GM23338 (cell line): ENCODE measurements at regions not wholly inside any gene's neighbourhood (a gene's known extent, or its start where the extent isn't known, plus 50 kb on each side); places are given as distances from the start of the nearest gene placed in this dataset.

Experiments used
- ATAC-seq: fragments of 200-7000 bp; cut with Tn5 transposase; 3 replicates; pipeline ENCODE4 v1.9.1; 2020
- DNase-seq: peaks from one replicate; pipeline ENCODE4 v3.0.0-alpha.2; 2015; ENCODE audit warnings: low spot score
- H2AFZ ChIP-seq: fragments of 200-600 bp; sonication (generic); 2 replicates; pipeline ENCODE4 v1.8.0; 2016; ENCODE audit warnings: antibody characterized with exemption, mild to moderate bottlenecking, moderate library complexity
- H3F3A ChIP-seq: fragments of 200-600 bp; sonication (generic); replicated peaks from 2 replicates; pipeline ENCODE4 v1.8.0; 2017; ENCODE audit warnings: antibody characterized with exemption, mixed run types, low read depth
- H3K27ac ChIP-seq: fragments of 200-600 bp; sonication (generic); 2 replicates; pipeline ENCODE4 v1.6.1; 2016; ENCODE audit warnings: low read depth
- H3K27me3 ChIP-seq: fragments of 200-600 bp; sonication (generic); 2 replicates; pipeline ENCODE4 v1.8.0; 2016; ENCODE audit warnings: mild to moderate bottlenecking, mixed run types, moderate library complexity; ENCODE audit not compliant: insufficient read depth
- H3K36me3 ChIP-seq: fragments of 200-600 bp; sonication (generic); 2 replicates; pipeline ENCODE4 v1.8.0; 2016; ENCODE audit warnings: mild to moderate bottlenecking; ENCODE audit not compliant: insufficient read depth
- H3K4me1 ChIP-seq: fragments of 200-600 bp; sonication (generic); 2 replicates; pipeline ENCODE4 v1.8.0; 2016; ENCODE audit warnings: mild to moderate bottlenecking, moderate library complexity; ENCODE audit not compliant: insufficient read depth
- H3K4me2 ChIP-seq: fragments of 200-600 bp; sonication (generic); 2 replicates; pipeline ENCODE4 v1.7.1; 2017; ENCODE audit warnings: mixed run types
- H3K4me3 ChIP-seq: fragments of 200-600 bp; sonication (generic); 2 replicates; pipeline ENCODE4 v1.6.1; 2016; ENCODE audit warnings: mixed run types
- H3K79me2 ChIP-seq: fragments of 200-600 bp; sonication (generic); replicated peaks from 2 replicates; pipeline ENCODE4 v1.8.0; 2017; ENCODE audit warnings: mild to moderate bottlenecking; ENCODE audit not compliant: insufficient read depth
- H3K9me2 ChIP-seq: fragments of 200-600 bp; sonication (generic); 2 replicates; pipeline ENCODE4 v1.8.0; 2017; ENCODE audit not compliant: insufficient read depth
- H4K20me1 ChIP-seq: fragments of 200-600 bp; sonication (generic); replicated peaks from 2 replicates; pipeline ENCODE4 v1.8.0; 2017; ENCODE audit warnings: mild to moderate bottlenecking; ENCODE audit not compliant: insufficient read depth
- H3K27ac Mint-ChIP-seq: 2 replicates; pipeline ENCODE4 v1.8.0; 2020; ENCODE audit warnings: inconsistent platforms, mild to moderate bottlenecking, moderate library complexity, mixed read lengths
- H3K27me3 Mint-ChIP-seq: 3 replicates; pipeline ENCODE4 v1.8.0; 2022; ENCODE audit warnings: low read depth, mild to moderate bottlenecking, moderate library complexity, mixed read lengths, inconsistent platforms; ENCODE audit not compliant: insufficient read depth, poor library complexity
- H3K36me3 Mint-ChIP-seq: 3 replicates; pipeline ENCODE4 v1.8.0; 2021; ENCODE audit warnings: low read depth, mild to moderate bottlenecking, inconsistent platforms, moderate library complexity, mixed read lengths
- H3K4me1 Mint-ChIP-seq: 3 replicates; pipeline ENCODE4 v1.8.0; 2020; ENCODE audit warnings: mild to moderate bottlenecking, inconsistent platforms, mixed read lengths
- H3K4me3 Mint-ChIP-seq: 3 replicates; pipeline ENCODE4 v1.8.0; 2021; ENCODE audit warnings: moderate library complexity, mild to moderate bottlenecking, inconsistent platforms, mixed read lengths
- H3K9me3 Mint-ChIP-seq: 3 replicates; pipeline ENCODE4 v1.8.0; 2020; ENCODE audit warnings: moderate library complexity, mild to moderate bottlenecking, inconsistent platforms, mixed read lengths
- CREB1 ChIP-seq: fragments of 250-450 bp; sonication (Bioruptor Pico); IDR thresholded peaks from 2 replicates; pipeline ENCODE4 v1.5.0; 2020; ENCODE audit warnings: low read depth, mild to moderate bottlenecking, moderate library complexity
- EZH2 ChIP-seq: fragments of 200-600 bp; sonication (generic); IDR thresholded peaks from one replicate; pipeline ENCODE4 v1.8.0; 2017; ENCODE audit warnings: antibody characterized with exemption, mild to moderate bottlenecking, low read depth; ENCODE audit not compliant: unreplicated experiment
- EZH2phosphoT487 ChIP-seq: fragments of 200-600 bp; sonication (generic); IDR thresholded peaks from one replicate; pipeline ENCODE4 v1.8.1; 2018; ENCODE audit warnings: antibody characterized with exemption; ENCODE audit not compliant: unreplicated experiment
- JUNB ChIP-seq: IDR thresholded peaks from one replicate; pipeline ENCODE4 v1.6.1; 2016; ENCODE audit warnings: antibody characterized with exemption; ENCODE audit not compliant: unreplicated experiment
- NANOG ChIP-seq: IDR thresholded peaks from 2 replicates; pipeline ENCODE4 v1.6.1; 2016; ENCODE audit warnings: antibody characterized with exemption, borderline replicate concordance
- POLR2AphosphoS5 ChIP-seq: IDR thresholded peaks from 2 replicates; pipeline ENCODE4 v1.6.1; 2016; ENCODE audit warnings: antibody characterized with exemption, low read depth
- STAT1 ChIP-seq: IDR thresholded peaks from one replicate; pipeline ENCODE4 v1.6.1; 2016; ENCODE audit warnings: antibody characterized with exemption; ENCODE audit not compliant: unreplicated experiment
- ZNF114 ChIP-seq: fragments of 250-450 bp; sonication (Bioruptor Pico); IDR thresholded peaks from 2 replicates; pipeline ENCODE4 v1.5.0; 2020; ENCODE audit warnings: mild to moderate bottlenecking, moderate library complexity
- ZNF331 ChIP-seq: fragments of 250-450 bp; sonication (Bioruptor Pico); IDR thresholded peaks from 2 replicates; pipeline ENCODE4 v1.5.0; 2020; ENCODE audit warnings: low read depth, mild to moderate bottlenecking, moderate library complexity
- TF ChIP-seq, protein P1 (sequence below), 2 experiments: fragments of 200-600 bp in 1 of 2; sonication (generic) in 1 of 2; conservative IDR thresholded peaks; 2 replicates each; pipeline versions ENCODE4 v1.5.1 to v1.6.1; 2016 to 2017; ENCODE audit warnings: antibody characterized with exemption in 2 of 2, low read depth in 2 of 2, mild to moderate bottlenecking in 2 of 2, moderate library complexity in 1 of 2
- TF ChIP-seq, protein P2 (sequence below): IDR thresholded peaks from one replicate; pipeline ENCODE4 v1.6.1; 2018; ENCODE audit warnings: antibody characterized with exemption; ENCODE audit not compliant: unreplicated experiment
- TF ChIP-seq, protein P3 (sequence below): fragments of 250-450 bp; sonication (Bioruptor Pico); IDR thresholded peaks from 2 replicates; pipeline ENCODE4 v1.5.0; 2020; ENCODE audit warnings: mild to moderate bottlenecking, moderate library complexity
- TF ChIP-seq, protein P4 (sequence below): IDR thresholded peaks from 2 replicates; pipeline ENCODE4 v1.6.1; 2016; ENCODE audit warnings: antibody characterized with exemption

DNA sequence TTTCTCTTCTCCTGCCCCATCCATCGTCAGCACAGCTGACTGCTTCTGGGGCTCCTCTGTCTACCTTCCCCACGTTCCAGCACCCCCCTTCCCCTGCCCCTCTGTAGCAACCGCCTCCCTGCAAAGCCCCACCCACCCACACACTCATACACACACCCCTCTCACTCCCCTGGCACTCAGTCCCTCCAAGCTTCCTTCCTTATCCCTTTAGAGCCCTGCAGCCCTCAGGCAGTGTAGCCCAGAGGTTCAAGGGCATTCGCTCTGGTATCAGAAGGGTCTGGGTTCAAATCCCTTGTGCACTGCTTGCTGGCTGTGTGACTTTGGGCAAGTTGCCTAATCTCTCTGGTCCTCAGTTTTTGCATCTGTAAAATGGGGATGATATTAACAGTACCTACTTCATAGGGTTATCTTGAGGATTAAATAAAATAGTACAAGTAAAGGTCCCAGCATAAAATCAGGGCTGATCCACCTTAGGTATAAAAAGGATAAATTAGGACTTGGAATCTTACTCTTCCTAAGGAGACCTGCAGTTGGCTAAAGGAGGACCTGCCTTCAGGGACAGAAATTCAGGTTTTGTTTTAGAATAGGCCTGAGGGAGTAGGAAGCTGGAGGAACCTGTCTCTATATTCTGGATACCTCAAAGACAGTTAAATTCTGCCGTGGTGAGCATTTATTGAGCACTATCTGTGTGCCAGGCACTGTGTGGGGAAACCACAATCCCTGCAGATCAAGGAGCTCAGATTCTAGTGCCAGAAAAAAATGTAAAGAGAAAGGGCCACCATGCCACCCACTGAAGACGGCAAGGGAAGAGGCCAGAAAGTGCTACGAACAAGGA lies 94.1 kb downstream of the SNX5 start:
- TF ChIP-seq ZNF331 (CRISPR knock-in tag) (no peak), JUNB (no peak), ZNF114 (CRISPR knock-in tag) (no peak), EZH2 (no peak), POLR2AphosphoS5 (no peak), CREB1 (CRISPR knock-in tag) (no peak), NANOG (no peak), EZH2phosphoT487 (no peak), STAT1 (no peak)
- TF ChIP-seq, protein P1, sequence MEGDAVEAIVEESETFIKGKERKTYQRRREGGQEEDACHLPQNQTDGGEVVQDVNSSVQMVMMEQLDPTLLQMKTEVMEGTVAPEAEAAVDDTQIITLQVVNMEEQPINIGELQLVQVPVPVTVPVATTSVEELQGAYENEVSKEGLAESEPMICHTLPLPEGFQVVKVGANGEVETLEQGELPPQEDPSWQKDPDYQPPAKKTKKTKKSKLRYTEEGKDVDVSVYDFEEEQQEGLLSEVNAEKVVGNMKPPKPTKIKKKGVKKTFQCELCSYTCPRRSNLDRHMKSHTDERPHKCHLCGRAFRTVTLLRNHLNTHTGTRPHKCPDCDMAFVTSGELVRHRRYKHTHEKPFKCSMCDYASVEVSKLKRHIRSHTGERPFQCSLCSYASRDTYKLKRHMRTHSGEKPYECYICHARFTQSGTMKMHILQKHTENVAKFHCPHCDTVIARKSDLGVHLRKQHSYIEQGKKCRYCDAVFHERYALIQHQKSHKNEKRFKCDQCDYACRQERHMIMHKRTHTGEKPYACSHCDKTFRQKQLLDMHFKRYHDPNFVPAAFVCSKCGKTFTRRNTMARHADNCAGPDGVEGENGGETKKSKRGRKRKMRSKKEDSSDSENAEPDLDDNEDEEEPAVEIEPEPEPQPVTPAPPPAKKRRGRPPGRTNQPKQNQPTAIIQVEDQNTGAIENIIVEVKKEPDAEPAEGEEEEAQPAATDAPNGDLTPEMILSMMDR (conservative IDR thresholded peaks at IDR 0.05; ENCODE audit: low read depth in 2 of 2) = no peak
- TF ChIP-seq, protein P2, sequence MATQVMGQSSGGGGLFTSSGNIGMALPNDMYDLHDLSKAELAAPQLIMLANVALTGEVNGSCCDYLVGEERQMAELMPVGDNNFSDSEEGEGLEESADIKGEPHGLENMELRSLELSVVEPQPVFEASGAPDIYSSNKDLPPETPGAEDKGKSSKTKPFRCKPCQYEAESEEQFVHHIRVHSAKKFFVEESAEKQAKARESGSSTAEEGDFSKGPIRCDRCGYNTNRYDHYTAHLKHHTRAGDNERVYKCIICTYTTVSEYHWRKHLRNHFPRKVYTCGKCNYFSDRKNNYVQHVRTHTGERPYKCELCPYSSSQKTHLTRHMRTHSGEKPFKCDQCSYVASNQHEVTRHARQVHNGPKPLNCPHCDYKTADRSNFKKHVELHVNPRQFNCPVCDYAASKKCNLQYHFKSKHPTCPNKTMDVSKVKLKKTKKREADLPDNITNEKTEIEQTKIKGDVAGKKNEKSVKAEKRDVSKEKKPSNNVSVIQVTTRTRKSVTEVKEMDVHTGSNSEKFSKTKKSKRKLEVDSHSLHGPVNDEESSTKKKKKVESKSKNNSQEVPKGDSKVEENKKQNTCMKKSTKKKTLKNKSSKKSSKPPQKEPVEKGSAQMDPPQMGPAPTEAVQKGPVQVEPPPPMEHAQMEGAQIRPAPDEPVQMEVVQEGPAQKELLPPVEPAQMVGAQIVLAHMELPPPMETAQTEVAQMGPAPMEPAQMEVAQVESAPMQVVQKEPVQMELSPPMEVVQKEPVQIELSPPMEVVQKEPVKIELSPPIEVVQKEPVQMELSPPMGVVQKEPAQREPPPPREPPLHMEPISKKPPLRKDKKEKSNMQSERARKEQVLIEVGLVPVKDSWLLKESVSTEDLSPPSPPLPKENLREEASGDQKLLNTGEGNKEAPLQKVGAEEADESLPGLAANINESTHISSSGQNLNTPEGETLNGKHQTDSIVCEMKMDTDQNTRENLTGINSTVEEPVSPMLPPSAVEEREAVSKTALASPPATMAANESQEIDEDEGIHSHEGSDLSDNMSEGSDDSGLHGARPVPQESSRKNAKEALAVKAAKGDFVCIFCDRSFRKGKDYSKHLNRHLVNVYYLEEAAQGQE = no peak
- TF ChIP-seq, protein P3, sequence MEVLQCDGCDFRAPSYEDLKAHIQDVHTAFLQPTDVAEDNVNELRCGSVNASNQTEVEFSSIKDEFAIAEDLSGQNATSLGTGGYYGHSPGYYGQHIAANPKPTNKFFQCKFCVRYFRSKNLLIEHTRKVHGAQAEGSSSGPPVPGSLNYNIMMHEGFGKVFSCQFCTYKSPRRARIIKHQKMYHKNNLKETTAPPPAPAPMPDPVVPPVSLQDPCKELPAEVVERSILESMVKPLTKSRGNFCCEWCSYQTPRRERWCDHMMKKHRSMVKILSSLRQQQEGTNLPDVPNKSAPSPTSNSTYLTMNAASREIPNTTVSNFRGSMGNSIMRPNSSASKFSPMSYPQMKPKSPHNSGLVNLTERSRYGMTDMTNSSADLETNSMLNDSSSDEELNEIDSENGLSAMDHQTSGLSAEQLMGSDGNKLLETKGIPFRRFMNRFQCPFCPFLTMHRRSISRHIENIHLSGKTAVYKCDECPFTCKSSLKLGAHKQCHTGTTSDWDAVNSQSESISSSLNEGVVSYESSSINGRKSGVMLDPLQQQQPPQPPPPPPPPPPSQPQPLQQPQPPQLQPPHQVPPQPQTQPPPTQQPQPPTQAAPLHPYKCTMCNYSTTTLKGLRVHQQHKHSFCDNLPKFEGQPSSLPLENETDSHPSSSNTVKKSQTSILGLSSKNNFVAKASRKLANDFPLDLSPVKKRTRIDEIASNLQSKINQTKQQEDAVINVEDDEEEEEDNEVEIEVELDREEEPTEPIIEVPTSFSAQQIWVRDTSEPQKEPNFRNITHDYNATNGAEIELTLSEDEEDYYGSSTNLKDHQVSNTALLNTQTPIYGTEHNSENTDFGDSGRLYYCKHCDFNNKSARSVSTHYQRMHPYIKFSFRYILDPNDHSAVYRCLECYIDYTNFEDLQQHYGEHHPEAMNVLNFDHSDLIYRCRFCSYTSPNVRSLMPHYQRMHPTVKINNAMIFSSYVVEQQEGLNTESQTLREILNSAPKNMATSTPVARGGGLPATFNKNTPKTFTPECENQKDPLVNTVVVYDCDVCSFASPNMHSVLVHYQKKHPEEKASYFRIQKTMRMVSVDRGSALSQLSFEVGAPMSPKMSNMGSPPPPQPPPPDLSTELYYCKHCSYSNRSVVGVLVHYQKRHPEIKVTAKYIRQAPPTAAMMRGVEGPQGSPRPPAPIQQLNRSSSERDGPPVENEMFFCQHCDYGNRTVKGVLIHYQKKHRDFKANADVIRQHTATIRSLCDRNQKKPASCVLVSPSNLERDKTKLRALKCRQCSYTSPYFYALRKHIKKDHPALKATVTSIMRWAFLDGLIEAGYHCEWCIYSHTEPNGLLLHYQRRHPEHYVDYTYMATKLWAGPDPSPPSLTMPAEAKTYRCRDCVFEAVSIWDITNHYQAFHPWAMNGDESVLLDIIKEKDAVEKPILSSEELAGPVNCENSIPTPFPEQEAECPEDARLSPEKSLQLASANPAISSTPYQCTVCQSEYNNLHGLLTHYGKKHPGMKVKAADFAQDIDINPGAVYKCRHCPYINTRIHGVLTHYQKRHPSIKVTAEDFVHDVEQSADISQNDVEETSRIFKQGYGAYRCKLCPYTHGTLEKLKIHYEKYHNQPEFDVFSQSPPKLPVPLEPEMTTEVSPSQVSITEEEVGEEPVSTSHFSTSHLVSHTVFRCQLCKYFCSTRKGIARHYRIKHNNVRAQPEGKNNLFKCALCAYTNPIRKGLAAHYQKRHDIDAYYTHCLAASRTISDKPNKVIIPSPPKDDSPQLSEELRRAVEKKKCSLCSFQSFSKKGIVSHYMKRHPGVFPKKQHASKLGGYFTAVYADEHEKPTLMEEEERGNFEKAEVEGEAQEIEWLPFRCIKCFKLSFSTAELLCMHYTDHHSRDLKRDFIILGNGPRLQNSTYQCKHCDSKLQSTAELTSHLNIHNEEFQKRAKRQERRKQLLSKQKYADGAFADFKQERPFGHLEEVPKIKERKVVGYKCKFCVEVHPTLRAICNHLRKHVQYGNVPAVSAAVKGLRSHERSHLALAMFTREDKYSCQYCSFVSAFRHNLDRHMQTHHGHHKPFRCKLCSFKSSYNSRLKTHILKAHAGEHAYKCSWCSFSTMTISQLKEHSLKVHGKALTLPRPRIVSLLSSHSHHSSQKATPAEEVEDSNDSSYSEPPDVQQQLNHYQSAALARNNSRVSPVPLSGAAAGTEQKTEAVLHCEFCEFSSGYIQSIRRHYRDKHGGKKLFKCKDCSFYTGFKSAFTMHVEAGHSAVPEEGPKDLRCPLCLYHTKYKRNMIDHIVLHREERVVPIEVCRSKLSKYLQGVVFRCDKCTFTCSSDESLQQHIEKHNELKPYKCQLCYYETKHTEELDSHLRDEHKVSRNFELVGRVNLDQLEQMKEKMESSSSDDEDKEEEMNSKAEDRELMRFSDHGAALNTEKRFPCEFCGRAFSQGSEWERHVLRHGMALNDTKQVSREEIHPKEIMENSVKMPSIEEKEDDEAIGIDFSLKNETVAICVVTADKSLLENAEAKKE (CRISPR knock-in tag) = no peak
- TF ChIP-seq, protein P4, sequence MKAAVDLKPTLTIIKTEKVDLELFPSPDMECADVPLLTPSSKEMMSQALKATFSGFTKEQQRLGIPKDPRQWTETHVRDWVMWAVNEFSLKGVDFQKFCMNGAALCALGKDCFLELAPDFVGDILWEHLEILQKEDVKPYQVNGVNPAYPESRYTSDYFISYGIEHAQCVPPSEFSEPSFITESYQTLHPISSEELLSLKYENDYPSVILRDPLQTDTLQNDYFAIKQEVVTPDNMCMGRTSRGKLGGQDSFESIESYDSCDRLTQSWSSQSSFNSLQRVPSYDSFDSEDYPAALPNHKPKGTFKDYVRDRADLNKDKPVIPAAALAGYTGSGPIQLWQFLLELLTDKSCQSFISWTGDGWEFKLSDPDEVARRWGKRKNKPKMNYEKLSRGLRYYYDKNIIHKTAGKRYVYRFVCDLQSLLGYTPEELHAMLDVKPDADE = no peak
- no peaks in the 10 kb centered on the region for H3K27me3 ChIP-seq
- no peak overlapping the region; the same call in 1 of the 2 replicates for H3K27ac Mint-ChIP-seq
- no peak overlapping the region for H3K27ac ChIP-seq
- H4K20me1 ChIP-seq = no peaks in the 10 kb centered on the region
- no peak overlapping the region for H3K4me2 ChIP-seq
- peaks cover 47% of the 10 kb centered on the region for H3K4me1 ChIP-seq
- no peak for DNase-seq
- no peaks in the 10 kb centered on the region for H3K79me2 ChIP-seq
- H3K4me3 ChIP-seq = no peak overlapping the region
- H3F3A ChIP-seq = no peaks in the 10 kb centered on the region; the same call in 1 of the 2 replicates
- H2AFZ ChIP-seq = peak overlapping the region; percentile 34; the same call in 1 of the 2 replicates
- ATAC-seq = peak; percentile 16
- H3K27me3 Mint-ChIP-seq = peaks cover 7% of the 10 kb centered on the region
- no peaks in the 10 kb centered on the region for H3K9me3 Mint-ChIP-seq
- H3K36me3 Mint-ChIP-seq = no peaks in the 10 kb centered on the region
- H3K9me2 ChIP-seq = no peaks in the 10 kb centered on the region
- peaks cover 63% of the 10 kb centered on the region for H3K4me1 Mint-ChIP-seq
- H3K4me3 Mint-ChIP-seq = no peak overlapping the region
- no peaks in the 10 kb centered on the region for H3K36me3 ChIP-seq
